Neural cell (in vitro differentiated cells): ENCODE measurements at regions not wholly inside any gene's neighbourhood (a gene's known extent, or its start where the extent isn't known, plus 50 kb on each side); places are given as distances from the start of the nearest gene placed in this dataset.
"Not testable (repeated sequence)": the region's sequence is repeated elsewhere in the genome, so short reads cannot be mapped to it uniquely, and the experiment has no call there.

Source experiments
- H2AFZ ChIP-seq: fragments of 200-600, 300-800 bp; sonication (generic), shearing (Covaris generic); 2 replicates; pipeline ENCODE4 v1.6.0; 2014; ENCODE audit warnings: low read depth, mild to moderate bottlenecking, antibody characterized with exemption, low read length, moderate library complexity
- H3F3A ChIP-seq: fragments of 200-600 bp; shearing (Covaris generic); 2 replicates; pipeline ENCODE4 v1.6.1; 2016; ENCODE audit warnings: mild to moderate bottlenecking, moderate library complexity, mixed read lengths, antibody characterized with exemption, low read length; ENCODE audit not compliant: insufficient read depth, poor library complexity, severe bottlenecking
- H3K27ac ChIP-seq: fragments of 200-600, 300-800 bp; sonication (generic), shearing (Covaris generic); 2 replicates; pipeline ENCODE4 v1.5.1; 2014; ENCODE audit warnings: mild to moderate bottlenecking, low read length, moderate library complexity
- H3K27me3 ChIP-seq: fragments of 300-800, 200-600 bp; sonication (generic), shearing (Covaris generic); 2 replicates; pipeline ENCODE4 v1.6.0; 2014; ENCODE audit warnings: mild to moderate bottlenecking, low read depth, low read length, moderate library complexity; ENCODE audit not compliant: insufficient read depth
- H3K36me3 ChIP-seq: fragments of 300-800, 200-600 bp; sonication (generic), shearing (Covaris generic); 2 replicates; pipeline ENCODE4 v1.5.1; 2014; ENCODE audit warnings: mild to moderate bottlenecking, antibody characterized with exemption, low read length, moderate library complexity; ENCODE audit not compliant: insufficient read depth
- H3K4me2 ChIP-seq: fragments of 300-800, 200-600 bp; sonication (generic), shearing (Covaris generic); 2 replicates; pipeline ENCODE4 v1.6.0; 2014; ENCODE audit warnings: mild to moderate bottlenecking, low read length
- H3K4me3 ChIP-seq: fragments of 300-800, 200-600 bp; sonication (generic), shearing (Covaris generic); 2 replicates; pipeline ENCODE4 v1.5.1; 2014; ENCODE audit warnings: mild to moderate bottlenecking, low read length, moderate library complexity
- H3K79me2 ChIP-seq: fragments of 200-600 bp; shearing (Covaris generic); replicated peaks from 2 replicates; pipeline ENCODE4 v1.6.0; 2014; ENCODE audit warnings: mild to moderate bottlenecking, low read length, moderate library complexity; ENCODE audit not compliant: insufficient read depth
- H3K9ac ChIP-seq: fragments of 300-800, 200-600 bp; sonication (generic), shearing (Covaris generic); 2 replicates; pipeline ENCODE4 v1.6.1; 2016; ENCODE audit warnings: mild to moderate bottlenecking, low read length, mixed read lengths
- H3K9me2 ChIP-seq: fragments of 200-600 bp; shearing (Covaris generic); 2 replicates; pipeline ENCODE4 v1.6.1; 2016; ENCODE audit warnings: mild to moderate bottlenecking, low read length, mixed read lengths; ENCODE audit not compliant: insufficient read depth
- H3K9me3 ChIP-seq: fragments of 200-600, 300-800 bp; sonication (generic), shearing (Covaris generic); 2 replicates; pipeline ENCODE4 v1.6.1; 2016; ENCODE audit warnings: mild to moderate bottlenecking, mixed run types, low read length, moderate library complexity, mixed read lengths
- H4K20me1 ChIP-seq: fragments of 200-600 bp; shearing (Covaris generic); 2 replicates; pipeline ENCODE4 v1.6.1; 2016; ENCODE audit warnings: mild to moderate bottlenecking, mixed run types; ENCODE audit not compliant: insufficient read depth
- CTCF ChIP-seq: fragments of 450-650 bp; IDR thresholded peaks from 2 replicates; pipeline ENCODE4 v1.5.1; 2014; ENCODE audit warnings: antibody characterized with exemption, mild to moderate bottlenecking, moderate library complexity; ENCODE audit not compliant: poor library complexity, severe bottlenecking
- EP300 ChIP-seq: fragments of 450-650 bp; conservative IDR thresholded peaks from 2 replicates; pipeline ENCODE4 v1.6.1; 2014; ENCODE audit warnings: antibody characterized with exemption, mild to moderate bottlenecking, moderate library complexity; ENCODE audit not compliant: poor library complexity, severe bottlenecking
- MXI1 ChIP-seq: fragments of 450-650 bp; conservative IDR thresholded peaks from 2 replicates; pipeline ENCODE4 v1.6.1; 2014; ENCODE audit warnings: antibody characterized with exemption, mild to moderate bottlenecking; ENCODE audit not compliant: poor library complexity, severe bottlenecking
- POLR2AphosphoS5 ChIP-seq: IDR thresholded peaks from 2 replicates; pipeline ENCODE4 v1.6.1; 2012
- RAD21 ChIP-seq: fragments of 450-650 bp; conservative IDR thresholded peaks from 2 replicates; pipeline ENCODE4 v1.6.1; 2014; ENCODE audit warnings: antibody characterized with exemption, mild to moderate bottlenecking, moderate library complexity
- REST ChIP-seq: IDR thresholded peaks from 2 replicates; pipeline ENCODE4 v1.6.1; 2012; ENCODE audit warnings: borderline replicate concordance
- SMC3 ChIP-seq: fragments of 450-650 bp; conservative IDR thresholded peaks from 2 replicates; pipeline ENCODE4 v1.6.1; 2014; ENCODE audit warnings: antibody characterized with exemption, mild to moderate bottlenecking, moderate library complexity; ENCODE audit not compliant: poor library complexity
- TAF1 ChIP-seq: IDR thresholded peaks from 2 replicates; pipeline ENCODE4 v1.6.1; 2012; ENCODE audit warnings: low read depth

GRCh38 chr4:141356963-141357335 lies 136.3 kb downstream of the ZNF330 start:
- Histone ChIP-seq H3K27me3 (no peaks in the 10 kb centered on the region), H3K9me2 (no peaks in the 10 kb centered on the region), H3K9ac (no peak overlapping the region), H4K20me1 (no peaks in the 10 kb centered on the region), H3K79me2 (no peaks in the 10 kb centered on the region), H3K4me3 (no peak overlapping the region), H2AFZ (no peak overlapping the region), H3K4me2 (no peak overlapping the region), H3F3A (no peaks in the 10 kb centered on the region), H3K36me3 (no peaks in the 10 kb centered on the region), H3K27ac (no peak overlapping the region), H3K9me3 (no peaks in the 10 kb centered on the region)
- TF ChIP-seq POLR2AphosphoS5: no peak
- TF ChIP-seq SMC3: no peak
- no peak for TF ChIP-seq CTCF
- TF ChIP-seq MXI1: no peak
- TF ChIP-seq REST: no peak
- TF ChIP-seq EP300: no peak
- TF ChIP-seq TAF1: no peak
- no peak for TF ChIP-seq RAD21

GRCh38 chr4:141368241-141368640 lies 147.5 kb downstream of the ZNF330 start:
- H3K4me3 ChIP-seq, H3K27me3 ChIP-seq, H3K79me2 ChIP-seq, H3K9me2 ChIP-seq, H3K9ac ChIP-seq, H3K4me2 ChIP-seq, H3K27ac ChIP-seq, H3F3A ChIP-seq, H4K20me1 ChIP-seq, H2AFZ ChIP-seq, H3K9me3 ChIP-seq, H3K36me3 ChIP-seq: not testable (repeated sequence)

GRCh38 chr4:141371206-141371605 lies 150.5 kb downstream of the ZNF330 start:
- Histone ChIP-seq H3K9ac (no peak overlapping the region), H3K4me3 (no peak overlapping the region), H3K9me3 (no peaks in the 10 kb centered on the region), H3K9me2 (no peaks in the 10 kb centered on the region), H3F3A (no peaks in the 10 kb centered on the region), H2AFZ (no peak overlapping the region), H3K27me3 (no peaks in the 10 kb centered on the region), H3K79me2 (no peaks in the 10 kb centered on the region), H3K36me3 (no peaks in the 10 kb centered on the region), H3K4me2 (no peak overlapping the region), H3K27ac (no peak overlapping the region), H4K20me1 (no peaks in the 10 kb centered on the region)
- TF ChIP-seq CTCF (no peak), TAF1 (no peak), MXI1 (no peak)
